ENCODE measurements at regions not wholly inside any gene's neighbourhood (a gene's known extent, or its start where the extent isn't known, plus 50 kb on each side); places are given as distances from the start of the nearest gene placed in this dataset.

GRCh38 chr6:145020114-145020513 lies 715.2 kb downstream of the EPM2A start:
- no peaks in the 10 kb centered on the region for H3K36me3 ChIP-seq (ENCODE audit: control insufficient read depth, insufficient read depth, low read length)
- ATAC-seq (no peak), DNase-seq (ENCODE audit: low read depth, low spot score) (no peak)
- TF ChIP-seq SIN3A (IDR thresholded peaks at IDR 0.05; ENCODE audit: borderline replicate concordance, insufficient read depth, low read depth, low read length): no peak
- no peak for TF ChIP-seq REST (IDR thresholded peaks at IDR 0.05; ENCODE audit: insufficient read depth in 1 of 2, low read depth in 2 of 2, low read length in 1 of 2)
- no peak for TF ChIP-seq TCF7L2 (IDR thresholded peaks at IDR 0.05; ENCODE audit: low read depth, low read length)
- TF ChIP-seq CTCF (IDR thresholded peaks at IDR 0.05): no peak
- TF ChIP-seq POLR2AphosphoS5 (IDR thresholded peaks at IDR 0.05; ENCODE audit: low read depth, low read length): no peak
- no peaks in the 10 kb centered on the region for H3K9me3 ChIP-seq (ENCODE audit: control insufficient read depth, insufficient read depth, low read depth, low read length)
- peaks cover 5% of the 10 kb centered on the region for H3K4me1 ChIP-seq (ENCODE audit: control insufficient read depth, insufficient read depth, low read length)
- no peak overlapping the region for H3K4me3 ChIP-seq (ENCODE audit: low read depth in 2 of 2, low read length in 2 of 2)
- POLR2A ChIA-PET: no interaction called here
- H3K27me3 ChIP-seq (ENCODE audit: control insufficient read depth, insufficient read depth, low read length): no peaks in the 10 kb centered on the region
- intact Hi-C loops (cut with micrococcal nuclease; ENCODE audit: unreplicated experiment) (loop anchor here (10.0 kb wide), 1 partner anchor 195 kb away; no protein-coding TSS in a partner anchor), in situ Hi-C loops (cut with HindIII; ENCODE audit: low pct_unique_long_range_greater_than_20kb, low sequenced_read_pairs) (no loop called here)
- BruUV-seq (replicated peaks): no TSS peak
- H3K27ac ChIP-seq (ENCODE audit: low read length): no peak overlapping the region
- CTCF ChIA-PET: no interaction called here

GRCh38 chr6:145020543-145020942 lies 714.8 kb downstream of the EPM2A start:
- intact Hi-C loops (cut with micrococcal nuclease; ENCODE audit: unreplicated experiment) (loop anchor here (10.0 kb wide), 1 partner anchor 194 kb away; no protein-coding TSS in a partner anchor), in situ Hi-C loops (cut with HindIII; ENCODE audit: low pct_unique_long_range_greater_than_20kb, low sequenced_read_pairs) (no loop called here)
- BruUV-seq (replicated peaks): no TSS peak
- Histone ChIP-seq H3K4me1 (ENCODE audit: control insufficient read depth, insufficient read depth, low read length) (peaks cover 5% of the 10 kb centered on the region), H3K27me3 (ENCODE audit: control insufficient read depth, insufficient read depth, low read length) (no peaks in the 10 kb centered on the region), H3K27ac (ENCODE audit: low read length) (no peak overlapping the region), H3K4me3 (ENCODE audit: low read depth in 2 of 2, low read length in 2 of 2) (no peak overlapping the region), H3K36me3 (ENCODE audit: control insufficient read depth, insufficient read depth, low read length) (no peaks in the 10 kb centered on the region), H3K9me3 (ENCODE audit: control insufficient read depth, insufficient read depth, low read depth, low read length) (no peaks in the 10 kb centered on the region)
- DNase-seq (ENCODE audit: low read depth, low spot score) (no peak), ATAC-seq (no peak)
- ChIA-PET CTCF (no interaction called here), POLR2A (no interaction called here)
- TF ChIP-seq CTCF (IDR thresholded peaks at IDR 0.05) (no peak), POLR2AphosphoS5 (IDR thresholded peaks at IDR 0.05; ENCODE audit: low read depth, low read length) (no peak), REST (IDR thresholded peaks at IDR 0.05; ENCODE audit: insufficient read depth in 1 of 2, low read depth in 2 of 2, low read length in 1 of 2) (no peak), TCF7L2 (IDR thresholded peaks at IDR 0.05; ENCODE audit: low read depth, low read length) (no peak), SIN3A (IDR thresholded peaks at IDR 0.05; ENCODE audit: borderline replicate concordance, insufficient read depth, low read depth, low read length) (no peak)
